ENCODE measurements at regions not wholly inside any gene's neighbourhood (a gene's known extent, or its start where the extent isn't known, plus 50 kb on each side); places are given as distances from the start of the nearest gene placed in this dataset.
"Not testable (repeated sequence)": the region's sequence is repeated elsewhere in the genome, so short reads cannot be mapped to it uniquely, and the experiment has no call there.

DNA sequence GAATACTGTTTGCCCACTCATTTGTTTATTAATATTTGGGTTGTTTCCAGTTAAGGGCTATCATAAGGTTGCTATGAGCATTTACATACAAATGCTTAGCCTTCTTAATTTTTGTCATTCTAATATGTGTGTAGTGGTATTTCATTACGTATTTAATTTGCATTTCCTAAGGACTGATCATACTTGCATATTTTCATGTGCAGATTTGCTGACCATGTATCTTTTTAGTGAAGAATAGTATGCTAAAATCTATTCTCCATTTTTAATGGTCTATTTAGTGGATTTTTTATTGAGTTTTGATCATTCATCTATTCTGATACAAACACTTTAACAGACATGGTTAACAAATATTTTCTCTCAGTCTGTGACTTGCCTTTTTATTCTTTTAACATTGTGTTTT is 949.5 kb downstream of the RAB28 start:
- DNase-seq: no peak
- intact Hi-C loops (cut with DNase I): no loop called here

DNA sequence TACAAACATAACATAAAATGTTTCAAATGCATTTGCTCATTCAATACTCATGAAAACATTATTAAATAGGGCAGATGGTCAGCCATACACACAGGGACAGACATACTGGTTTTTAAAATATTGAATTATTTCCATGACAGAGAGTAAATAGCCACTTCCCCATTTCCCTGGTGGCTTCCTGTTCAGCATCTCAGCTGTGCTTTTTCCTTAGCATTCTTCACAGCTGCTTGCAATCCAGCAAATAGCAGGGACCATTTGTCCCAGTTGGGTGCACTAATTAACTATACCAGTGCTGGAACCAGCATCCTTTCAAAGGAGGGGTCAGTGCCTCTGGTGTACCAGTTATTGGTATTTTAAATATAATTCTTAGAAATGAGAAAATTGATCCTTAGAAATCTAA is 964.7 kb downstream of the RAB28 start:
- intact Hi-C loops (cut with DNase I): no loop called here

DNA sequence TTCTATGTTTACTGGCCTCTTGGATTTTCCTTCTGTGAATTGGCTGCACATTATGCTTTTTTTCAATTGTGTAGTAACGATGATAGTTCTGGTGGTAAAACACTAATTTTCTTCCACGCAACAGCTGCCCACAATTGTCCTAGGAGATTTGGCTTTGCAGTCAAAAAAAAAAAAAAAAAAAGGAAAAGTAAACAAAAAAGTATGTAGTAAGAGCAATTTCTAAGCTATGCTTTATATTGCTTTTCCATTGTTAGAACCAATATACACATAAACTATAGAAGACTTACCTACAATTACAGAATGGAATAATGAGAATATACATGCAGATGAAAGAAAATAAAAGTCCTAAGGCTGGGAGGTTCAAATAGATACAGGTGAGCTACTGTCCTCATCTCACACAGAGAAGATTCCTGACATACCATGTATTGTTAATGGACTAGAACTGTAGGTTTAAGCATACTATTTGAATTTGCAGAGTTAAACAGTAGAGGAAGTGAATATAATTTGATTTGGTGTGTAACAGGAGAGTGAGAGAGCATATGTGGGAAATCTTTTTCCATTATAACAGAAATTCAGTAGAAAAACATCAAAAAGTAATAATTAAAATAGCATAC is 976.2 kb downstream of the RAB28 start:
- no peak for DNase-seq
- intact Hi-C loops (cut with DNase I): no loop called here

More for the DNA sequence above, 964.7 kb downstream of the RAB28 start:
- no peak for DNase-seq

DNA sequence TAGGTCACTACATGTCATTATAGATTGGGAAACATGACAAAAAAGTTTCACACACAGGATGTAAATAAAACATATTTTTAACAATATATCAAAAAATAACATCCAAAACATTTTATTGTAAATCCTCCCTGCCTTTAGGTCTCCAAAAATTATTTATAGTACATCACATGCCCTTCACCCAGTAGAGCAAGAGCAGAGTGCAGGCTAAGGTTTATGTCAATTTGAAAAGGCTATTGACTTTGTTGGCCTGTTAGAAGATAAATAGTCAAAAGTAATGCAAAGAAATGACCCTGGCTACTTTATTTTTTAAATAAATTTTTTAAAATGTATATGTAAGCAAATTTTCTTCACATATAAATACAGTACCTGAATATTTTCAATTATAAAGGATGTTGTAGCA is 983.7 kb downstream of the RAB28 start:
- no peak for DNase-seq
- intact Hi-C loops (cut with DNase I): no loop called here

DNA sequence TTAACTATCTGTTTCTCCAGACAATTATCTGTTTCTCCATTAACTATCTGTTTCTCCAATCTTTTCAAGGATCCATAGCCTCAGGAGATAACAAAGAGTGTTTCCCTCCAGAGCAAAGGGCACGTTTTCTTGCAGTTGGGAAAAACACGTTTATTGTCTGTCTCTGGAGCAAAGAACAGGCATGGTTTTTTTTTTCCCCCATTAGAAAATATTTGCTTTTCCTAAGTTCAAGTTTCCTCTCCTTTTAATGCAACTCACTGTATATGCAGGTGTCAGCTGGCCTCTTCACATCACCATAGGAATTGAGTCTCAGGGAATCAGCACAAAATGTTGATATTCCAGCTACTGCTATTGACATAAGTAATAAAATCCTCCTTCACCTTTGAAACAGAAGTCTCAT is 984.4 kb downstream of the RAB28 start:
- DNase-seq: no peak
- intact Hi-C loops (cut with DNase I): no loop called here

DNA sequence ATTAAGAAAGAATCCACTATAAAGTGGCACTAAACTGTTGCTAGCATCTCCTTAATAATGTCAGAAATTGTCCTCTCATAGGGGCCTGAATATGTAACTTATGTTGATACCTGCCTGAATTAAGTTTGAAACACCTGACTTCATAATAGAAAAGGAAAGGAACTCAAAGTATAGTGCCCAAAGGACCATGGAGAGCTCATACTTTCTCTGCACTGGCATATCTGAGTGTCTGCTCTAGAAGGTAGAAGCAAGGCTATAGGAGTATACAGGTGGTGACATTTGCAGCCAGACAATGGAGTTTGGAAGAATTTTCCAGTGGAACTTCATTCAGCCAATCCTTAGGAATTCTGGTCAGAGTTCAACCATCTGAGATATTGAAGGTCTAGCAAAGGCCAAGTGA is 988.9 kb downstream of the RAB28 start:
- intact Hi-C loops (cut with DNase I): no loop called here

DNA sequence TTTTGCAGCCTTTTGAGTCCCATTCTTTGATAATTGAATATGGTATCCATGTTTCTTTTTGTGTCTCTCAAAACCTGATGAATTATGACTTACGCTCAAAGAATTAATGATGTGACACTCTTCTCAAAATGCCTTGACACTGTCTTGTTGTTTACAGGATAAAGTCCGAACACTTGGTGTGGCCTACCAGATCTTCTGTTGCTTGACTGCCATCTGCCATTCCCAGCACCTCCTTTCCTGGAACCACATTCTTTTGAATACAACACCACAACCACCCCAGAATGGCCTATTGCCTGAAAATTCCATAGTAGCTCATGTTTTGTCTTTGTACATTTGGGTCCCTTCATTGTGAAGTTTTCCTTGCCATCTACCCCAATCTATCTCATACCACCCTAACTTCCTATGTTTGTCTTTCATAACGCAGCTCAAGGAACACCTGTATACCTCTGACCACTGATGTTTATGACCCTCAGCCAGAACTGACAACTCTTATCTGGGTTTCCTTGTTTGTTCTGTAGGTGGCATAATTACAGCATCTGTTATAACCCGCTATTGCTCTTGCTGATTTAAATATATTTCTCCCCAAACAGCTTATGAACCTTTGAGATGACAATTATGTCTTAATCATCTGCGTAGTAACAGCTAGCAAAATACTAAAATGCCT is 991.3 kb downstream of the RAB28 start:
- intact Hi-C loops (cut with DNase I): no loop called here
- DNase-seq: no peak

More for the DNA sequence above, 988.9 kb downstream of the RAB28 start:
- DNase-seq: no peak

DNA sequence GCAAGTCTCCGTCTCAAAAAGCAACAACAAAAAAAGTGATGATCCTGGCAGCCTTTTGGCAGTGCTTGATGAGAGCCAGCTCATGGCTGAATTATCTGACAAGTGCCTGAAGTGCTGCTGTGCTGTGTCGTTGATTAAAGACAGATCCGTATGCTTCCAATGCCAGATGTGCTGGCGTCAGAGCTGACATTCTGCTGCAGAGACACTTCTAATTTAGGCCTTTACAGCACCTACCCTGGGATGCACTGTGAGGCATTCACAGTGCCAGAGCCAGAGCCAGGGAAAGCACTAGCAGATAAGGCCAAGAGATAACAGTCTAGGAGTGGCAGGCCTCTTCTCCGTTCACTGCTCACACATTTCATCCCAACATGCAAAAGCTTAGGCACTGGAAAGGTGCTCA is 995.5 kb downstream of the RAB28 start:
- intact Hi-C loops (cut with DNase I): no loop called here
- DNase-seq: peak in 4 of 10 donors; percentile 6 to 68 (median 22)

DNA sequence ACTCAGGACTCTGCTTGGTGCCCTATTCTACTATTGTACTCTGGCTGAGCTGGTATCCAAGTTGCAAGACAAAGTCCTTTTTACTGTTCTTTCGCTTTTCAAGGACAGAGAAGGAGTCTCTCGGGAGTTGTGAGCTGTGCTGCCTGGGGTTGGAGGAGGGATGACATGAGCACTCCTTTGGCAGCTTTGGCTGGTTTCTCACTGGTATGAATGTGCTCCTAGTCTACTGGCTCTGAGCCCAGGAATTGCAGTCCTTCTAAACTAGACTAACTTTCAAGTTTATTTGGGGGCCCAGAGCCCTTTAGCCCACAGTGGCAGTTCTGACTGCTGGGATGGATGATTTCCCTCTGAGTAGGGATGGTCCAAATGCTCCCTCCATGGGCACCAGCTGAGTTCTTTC is 997.1 kb downstream of the RAB28 start:
- intact Hi-C loops (cut with DNase I): no loop called here
- no peak for DNase-seq

DNA sequence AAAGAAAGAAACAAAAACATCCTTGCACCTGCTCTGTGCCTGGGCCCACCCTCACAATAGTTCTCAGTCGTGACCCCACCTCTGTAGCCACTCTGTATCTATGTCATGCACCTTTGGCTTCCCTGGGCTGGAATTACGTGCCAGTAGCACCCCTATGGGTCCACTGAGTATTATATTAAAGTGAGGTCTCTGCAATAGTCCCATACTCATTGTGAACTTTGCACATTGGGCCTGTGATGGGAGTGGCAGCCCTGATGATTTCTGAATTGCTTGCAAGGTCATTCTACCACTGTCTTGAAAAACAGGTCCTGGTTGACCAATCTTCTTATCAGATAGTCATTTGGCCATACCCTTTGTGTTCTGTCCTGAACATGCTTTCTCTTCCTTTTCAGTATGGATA is 1012.1 kb downstream of the RAB28 start:
- intact Hi-C loops (cut with DNase I): no loop called here
- DNase-seq: no peak

DNA sequence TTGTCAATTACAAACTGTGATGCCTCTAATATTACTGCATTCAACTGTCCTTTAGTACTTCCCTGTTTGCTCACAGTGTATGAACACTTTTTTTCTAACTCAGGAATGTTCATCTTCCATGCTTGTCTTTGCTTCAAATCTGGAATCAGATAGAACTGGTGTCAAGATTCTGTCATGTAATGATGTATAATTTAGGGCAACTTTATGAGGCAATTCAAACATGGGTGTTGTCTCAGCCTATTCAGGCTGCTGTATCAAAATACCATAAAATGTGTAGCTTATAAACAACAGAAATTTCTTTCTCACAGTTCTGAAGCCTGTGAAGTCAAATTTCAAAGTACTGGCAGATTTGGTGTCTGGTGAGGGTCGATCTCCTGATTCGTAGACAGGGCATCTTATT is 1012.9 kb downstream of the RAB28 start:
- no peak for DNase-seq
- intact Hi-C loops (cut with DNase I): no loop called here

DNA sequence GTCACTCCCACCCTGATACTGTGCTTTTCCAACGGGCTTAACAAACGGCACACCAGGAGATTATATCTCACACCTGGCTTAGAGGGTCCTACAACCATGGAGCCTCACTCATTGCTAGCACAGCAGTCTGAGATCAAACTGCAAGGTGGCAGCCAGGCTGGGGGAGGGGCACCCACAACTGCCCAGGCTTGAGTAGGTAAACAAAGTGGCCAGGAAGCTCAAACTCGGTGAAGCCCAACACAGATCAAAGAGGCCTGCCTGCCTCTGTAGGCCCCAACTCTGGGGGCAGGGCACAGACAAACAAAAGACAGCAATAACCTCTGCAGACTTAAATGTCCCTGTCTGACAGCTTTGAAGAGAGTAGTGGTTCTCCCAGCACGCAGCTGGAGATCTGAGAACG is 1022.6 kb downstream of the RAB28 start:
- intact Hi-C loops (cut with DNase I); DNase-seq: not testable (repeated sequence)

DNA sequence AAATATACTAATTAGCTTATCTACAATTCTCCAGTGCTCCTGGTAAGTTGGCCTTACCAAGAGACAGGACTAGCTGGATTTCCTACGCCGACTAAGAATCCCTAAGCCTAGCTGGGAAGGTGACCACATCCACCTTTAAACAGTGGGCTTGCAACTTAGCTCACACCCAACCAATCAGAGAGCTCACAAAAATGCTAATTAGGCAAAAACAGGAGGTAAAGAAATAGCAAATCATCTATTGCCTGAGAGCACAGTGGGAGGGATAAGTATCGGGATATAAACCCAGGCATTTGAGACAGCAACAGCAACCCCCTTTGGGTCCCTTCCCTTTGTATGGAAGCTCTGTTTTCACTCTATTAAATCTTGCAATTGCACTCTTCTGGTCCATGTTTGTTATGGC is 1025.0 kb downstream of the RAB28 start:
- intact Hi-C loops (cut with DNase I): no loop called here

DNA sequence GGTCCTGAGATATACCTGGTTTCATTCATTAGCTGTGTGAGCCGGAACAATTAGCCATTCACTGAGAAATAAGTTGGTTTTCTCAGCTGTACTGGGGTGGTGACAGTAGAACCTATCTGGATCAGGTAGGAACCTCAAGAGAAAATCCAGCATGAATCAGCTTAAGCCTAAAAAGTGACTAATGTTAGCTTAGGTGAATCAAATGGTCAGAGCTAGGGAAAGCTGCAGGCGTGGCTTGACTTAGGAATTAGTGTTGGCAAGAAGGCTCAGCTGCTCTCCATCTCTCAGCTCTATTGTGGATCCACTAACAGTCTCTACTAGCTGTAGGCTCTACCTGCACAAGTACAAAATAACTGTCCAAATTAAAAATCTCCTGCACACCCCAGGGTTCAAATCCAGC is 1025.5 kb downstream of the RAB28 start:
- intact Hi-C loops (cut with DNase I): no loop called here
- no peak for DNase-seq

More for the DNA sequence above, 1025.0 kb downstream of the RAB28 start:
- DNase-seq: no peak

DNA sequence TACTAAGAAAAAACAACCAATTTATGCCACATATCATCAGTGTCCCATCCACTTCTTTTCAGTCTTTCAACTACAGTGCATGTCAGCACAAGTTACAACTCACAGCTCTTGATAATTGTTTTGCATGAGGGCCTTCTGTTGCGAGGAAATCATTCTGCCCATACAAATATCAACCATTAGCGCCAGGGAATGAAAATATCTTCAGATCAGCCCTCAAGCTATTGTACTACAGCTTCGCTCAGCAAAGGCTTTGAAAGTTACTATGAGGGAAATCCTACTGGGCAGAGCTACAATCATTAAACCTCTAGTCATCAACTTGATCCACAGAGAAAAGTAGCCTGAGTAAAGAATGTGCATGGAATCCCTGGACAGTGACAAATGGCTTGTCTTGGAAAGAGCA is 1023.6 kb upstream of the HS3ST1 start:
- intact Hi-C loops (cut with DNase I): no loop called here
- no peak for DNase-seq

DNA sequence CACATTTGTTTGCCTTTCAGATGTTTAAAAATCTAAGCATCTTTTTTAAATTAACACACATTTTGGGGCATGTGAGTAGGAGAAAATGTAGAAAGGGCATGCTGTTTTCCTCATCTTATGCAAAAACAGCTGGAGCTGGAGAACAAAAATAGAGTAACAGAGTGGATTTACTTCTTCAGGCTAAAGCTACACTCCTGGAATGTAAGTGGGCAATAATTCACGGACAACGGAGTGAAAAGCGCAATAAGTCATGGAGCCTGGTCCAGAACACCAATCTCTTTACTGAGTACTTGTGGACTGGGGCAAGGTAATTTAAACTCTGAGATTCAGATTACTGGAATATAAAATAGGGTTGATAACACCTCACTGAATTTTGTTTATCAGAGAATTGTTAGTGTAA is 1018.8 kb upstream of the HS3ST1 start:
- no peak for DNase-seq

DNA sequence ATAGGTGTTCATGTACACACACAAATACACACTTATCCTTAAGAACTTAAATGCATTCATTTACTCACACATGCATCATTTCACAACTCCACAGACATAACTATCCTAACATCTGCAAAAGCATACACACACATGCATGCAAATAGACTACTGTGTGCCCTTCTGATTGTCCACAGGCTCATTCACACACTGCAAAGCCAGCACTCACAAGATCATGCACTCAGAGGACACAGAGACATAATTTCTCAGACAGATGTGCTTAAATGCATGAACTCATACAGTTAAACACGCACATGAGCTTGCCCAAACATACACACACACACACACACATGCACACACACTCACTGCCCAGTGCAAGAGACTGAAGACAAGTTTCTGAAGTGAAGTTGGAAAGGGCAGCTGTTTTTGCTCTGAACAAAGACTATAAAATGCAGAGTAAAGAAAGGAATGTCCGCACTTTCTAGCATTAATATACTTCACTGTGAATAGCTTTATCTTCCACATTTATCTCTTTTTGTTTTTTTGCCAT is 1018.0 kb upstream of the HS3ST1 start:
- DNase-seq: no peak
- intact Hi-C loops (cut with DNase I): no loop called here

More for the DNA sequence above, 1018.8 kb upstream of the HS3ST1 start:
- intact Hi-C loops (cut with DNase I): no loop called here

DNA sequence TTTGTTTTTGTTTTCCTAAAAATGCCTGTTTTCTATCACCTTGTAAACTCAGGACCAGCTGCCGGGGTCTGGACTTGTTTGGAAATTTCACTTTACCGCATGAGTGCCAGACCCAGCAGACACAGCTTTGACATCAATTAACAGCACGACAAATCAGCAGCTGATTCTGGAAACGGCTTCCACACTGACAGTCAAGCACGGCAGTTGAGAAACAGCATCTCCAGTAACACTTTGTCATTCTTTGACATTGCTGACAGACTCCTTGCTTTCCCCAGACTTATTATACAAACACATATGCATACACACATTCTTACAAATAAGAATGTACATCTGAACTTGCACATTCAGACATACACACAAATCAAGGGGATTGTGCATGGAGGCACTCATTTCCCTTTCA is 1017.6 kb upstream of the HS3ST1 start:
- intact Hi-C loops (cut with DNase I): no loop called here
- DNase-seq: no peak

DNA sequence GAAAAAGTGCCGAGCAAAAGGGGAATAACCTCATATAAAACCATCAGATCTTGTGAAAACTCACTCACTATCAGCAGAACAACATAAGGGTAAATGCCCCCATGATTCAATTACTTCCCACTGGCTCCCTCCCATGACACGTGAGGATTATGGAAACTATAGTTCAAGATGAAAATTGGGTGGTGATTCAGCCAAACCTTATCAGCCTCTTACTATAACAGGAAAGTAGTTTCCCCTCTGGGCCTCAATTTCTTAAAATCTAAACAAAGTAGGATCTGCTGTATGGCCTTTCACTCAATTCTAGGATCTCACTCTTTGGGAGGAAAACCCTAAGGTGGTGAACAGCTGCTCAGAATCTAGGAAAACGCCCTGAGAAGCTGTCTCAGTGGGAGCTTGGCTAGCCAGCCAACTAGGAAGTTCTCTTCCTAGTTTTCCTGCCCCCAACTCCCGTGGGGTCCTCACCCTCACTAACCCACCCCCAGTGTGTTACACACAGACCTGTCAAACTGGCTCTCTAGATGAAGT is 1017.1 kb upstream of the HS3ST1 start:
- intact Hi-C loops (cut with DNase I): no loop called here
- DNase-seq: no peak

DNA sequence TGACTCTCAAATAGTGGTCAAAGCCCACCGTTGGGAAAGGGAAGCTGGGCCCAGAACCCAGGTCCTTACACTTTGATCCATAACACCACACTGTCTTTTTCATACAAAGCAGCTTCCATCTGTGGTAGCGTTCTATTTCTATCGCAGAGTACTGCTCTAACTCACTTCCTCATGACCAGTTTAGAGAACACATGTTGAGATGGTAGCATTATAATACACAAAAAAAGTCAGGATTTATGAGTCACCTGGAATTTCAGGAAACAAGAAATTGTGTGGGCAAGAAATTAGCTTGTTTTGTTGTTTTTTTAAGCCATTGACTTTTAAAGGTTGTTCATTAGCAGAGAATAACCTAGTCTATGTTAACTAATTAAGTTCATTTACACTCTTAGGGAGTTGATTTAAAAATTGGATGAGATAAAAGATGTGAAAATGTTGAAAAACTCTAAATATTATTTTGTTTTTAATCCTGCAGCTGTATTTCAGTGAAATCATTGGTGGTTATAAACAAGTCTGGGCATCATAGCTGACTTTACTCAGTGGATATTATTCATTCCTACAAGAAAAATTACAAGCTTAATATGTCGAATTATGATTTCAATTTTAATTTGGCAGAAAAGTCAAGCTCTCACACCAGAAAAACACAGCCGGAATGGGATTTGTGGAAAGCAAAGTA is 1011.1 kb upstream of the HS3ST1 start:
- no peak for DNase-seq
- intact Hi-C loops (cut with DNase I): no loop called here

DNA sequence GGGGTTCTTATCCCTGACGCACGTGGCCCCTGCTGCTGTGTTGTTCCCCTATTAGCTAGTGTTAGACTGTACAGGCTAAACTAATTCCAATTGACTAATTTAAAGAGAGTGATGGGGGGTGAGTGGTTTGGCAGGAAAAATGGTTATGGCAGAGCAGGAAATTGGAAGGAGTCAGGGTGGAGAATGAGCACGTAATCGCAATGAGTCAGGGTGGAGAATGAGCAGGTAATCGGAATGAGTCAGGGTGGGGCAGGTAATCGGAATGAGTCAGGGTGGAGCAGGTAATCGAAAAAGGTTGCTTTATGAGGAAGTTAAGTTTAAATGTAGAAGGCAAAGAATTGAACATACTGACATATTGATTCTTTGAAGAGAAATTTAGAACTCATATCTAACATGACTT is 1002.6 kb upstream of the HS3ST1 start:
- DNase-seq; intact Hi-C loops (cut with DNase I): not testable (repeated sequence)

DNA sequence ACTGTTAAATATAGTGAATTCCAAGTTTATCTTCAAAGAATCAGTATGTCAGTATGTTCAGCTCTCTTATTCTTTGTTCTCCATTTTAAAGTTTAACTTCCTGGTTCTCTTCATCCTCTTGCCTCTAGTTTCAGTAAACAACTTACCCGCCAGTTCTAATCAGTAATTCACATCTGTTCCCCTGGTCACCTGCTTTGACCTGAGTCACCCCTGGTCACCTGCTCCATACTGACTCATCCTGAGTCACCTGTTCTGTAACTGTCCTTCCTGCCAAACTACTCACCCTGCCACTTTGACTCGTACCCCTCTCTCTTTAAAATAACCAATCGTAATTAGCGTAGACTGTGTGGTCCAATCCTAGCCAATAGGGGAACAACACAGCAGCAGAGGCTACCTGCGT is 992.7 kb upstream of the HS3ST1 start:
- no peak for DNase-seq
- intact Hi-C loops (cut with DNase I): no loop called here
